Caco-2 (cell line): ENCODE measurements at regions not wholly inside any gene's neighbourhood (a gene's known extent, or its start where the extent isn't known, plus 50 kb on each side); places are given as distances from the start of the nearest gene placed in this dataset.

Experiments
- BruUV-seq: library from RNA; stranded (reverse); fragments of 400-500 nt; replicated peaks from 2 replicates; lab custom pipeline; 2021; lab: Mats Ljungman, UMichigan
- CTCF ChIA-PET: fragments of 300-600 bp; sonication (Branson Sonifier 250); formaldehyde crosslinking; loops from one replicate; lab custom pipeline; 2022; ENCODE audit warnings: antibody characterized with exemption; lab: Charles Lee
- POLR2A ChIA-PET: fragments of 300-600 bp; sonication (Branson Sonifier 250); formaldehyde crosslinking; loops from one replicate; lab custom pipeline; 2022; ENCODE audit warnings: antibody characterized with exemption; lab: Charles Lee
- DNase-seq, 2 experiments: peaks; one replicate each; pipeline versions ENCODE4 v3.0.0 to v3.0.0-alpha.2; 2020 to 2022
- H3K27me3 ChIP-seq: replicated peaks from 2 replicates; pipeline ENCODE4 v1.6.0; 2011; ENCODE audit warnings: low read length; ENCODE audit not compliant: control insufficient read depth, insufficient read depth
- H3K36me3 ChIP-seq: 2 replicates; pipeline ENCODE4 v1.5.1; 2011; ENCODE audit warnings: low read length; ENCODE audit not compliant: control insufficient read depth, insufficient read depth
- H3K4me1 ChIP-seq: fragments of 250-450 bp; sonication (Bioruptor Pico); 2 replicates; pipeline ENCODE4 v1.5.1; 2020; ENCODE audit warnings: mild to moderate bottlenecking
- H3K4me3 ChIP-seq: 2 replicates; pipeline ENCODE4 v1.5.1; 2011; ENCODE audit warnings: low read depth, mild to moderate bottlenecking, control low read depth, low read length
- H3K9me3 ChIP-seq: fragments of 250-450 bp; sonication (Bioruptor Pico); 2 replicates; pipeline ENCODE4 v1.5.1; 2020; ENCODE audit warnings: mild to moderate bottlenecking, moderate library complexity
- H3K27ac Mint-ChIP-seq: one replicate; pipeline ENCODE4 v1.8.0; 2022; ENCODE audit warnings: mixed read lengths; ENCODE audit not compliant: unreplicated experiment
- H3K27me3 Mint-ChIP-seq: one replicate; pipeline ENCODE4 v1.8.0; 2022; ENCODE audit warnings: mixed read lengths; ENCODE audit not compliant: insufficient read depth, unreplicated experiment
- H3K36me3 Mint-ChIP-seq: one replicate; pipeline ENCODE4 v1.8.0; 2022; ENCODE audit warnings: mild to moderate bottlenecking, mixed read lengths; ENCODE audit not compliant: insufficient read depth, unreplicated experiment
- H3K4me1 Mint-ChIP-seq: one replicate; pipeline ENCODE4 v1.8.0; 2022; ENCODE audit warnings: low read depth, mixed read lengths; ENCODE audit not compliant: unreplicated experiment
- H3K4me3 Mint-ChIP-seq: one replicate; pipeline ENCODE4 v1.8.0; 2022; ENCODE audit warnings: mild to moderate bottlenecking, moderate library complexity, mixed read lengths; ENCODE audit not compliant: unreplicated experiment
- H3K9me3 Mint-ChIP-seq: one replicate; pipeline ENCODE4 v1.8.0; 2022; ENCODE audit warnings: mixed read lengths; ENCODE audit not compliant: unreplicated experiment
- intact Hi-C: fragments of 100-400 bp; cut with micrococcal nuclease; formaldehyde crosslinking; loops from one replicate; pipeline ENCODE4 v1.10.0; 2022; ENCODE audit not compliant: unreplicated experiment
- TF ChIP-seq, protein P1 (sequence below), 2 experiments: fragments of 200-600 bp in 1 of 2; IDR thresholded peaks; 1 replicate in 1 of 2; 2 replicates in 1 of 2; pipeline versions ENCODE4 v1.5.1 to v1.8.0; 2011 to 2022; ENCODE audit warnings: antibody characterized with exemption in 1 of 2, control low read depth in 1 of 2, inconsistent platforms in 1 of 2, low read depth in 1 of 2, low read length in 1 of 2, mild to moderate bottlenecking in 1 of 2, moderate library complexity in 1 of 2; ENCODE audit not compliant: insufficient read depth in 1 of 2, severe bottlenecking in 1 of 2, unreplicated experiment in 1 of 2

DNA sequence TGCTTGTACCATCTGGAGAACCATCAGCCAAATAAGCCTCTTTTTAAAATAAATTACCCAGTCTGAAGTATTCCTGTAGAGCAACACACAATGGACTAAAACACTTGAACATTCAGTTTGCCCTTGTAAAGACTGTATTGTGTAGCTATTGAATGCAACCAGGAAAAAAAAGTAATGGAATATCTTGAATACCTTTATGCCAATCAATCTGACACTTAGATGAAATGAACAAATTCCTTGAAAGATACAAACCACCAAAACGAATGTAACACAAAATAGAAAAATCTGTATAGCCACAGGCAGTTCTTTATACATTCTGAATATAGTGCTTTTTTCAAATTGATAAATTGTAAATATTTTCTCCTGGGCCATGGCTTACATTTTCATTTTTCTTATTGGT, 63.3 kb upstream of the KCNJ16 start:
- Mint-ChIP-seq H3K9me3 (no peaks in the 10 kb centered on the region), H3K4me3 (no peak overlapping the region), H3K36me3 (no peaks in the 10 kb centered on the region), H3K27me3 (no peaks in the 10 kb centered on the region), H3K27ac (no peak overlapping the region), H3K4me1 (no peaks in the 10 kb centered on the region)
- no peaks in the 10 kb centered on the region for H3K27me3 ChIP-seq
- no peaks in the 10 kb centered on the region for H3K9me3 ChIP-seq
- H3K4me1 ChIP-seq: no peaks in the 10 kb centered on the region
- H3K4me3 ChIP-seq: no peak overlapping the region
- no TSS peak for BruUV-seq
- no peaks in the 10 kb centered on the region for H3K36me3 ChIP-seq
- intact Hi-C loops: no loop called here
- TF ChIP-seq, protein P1, sequence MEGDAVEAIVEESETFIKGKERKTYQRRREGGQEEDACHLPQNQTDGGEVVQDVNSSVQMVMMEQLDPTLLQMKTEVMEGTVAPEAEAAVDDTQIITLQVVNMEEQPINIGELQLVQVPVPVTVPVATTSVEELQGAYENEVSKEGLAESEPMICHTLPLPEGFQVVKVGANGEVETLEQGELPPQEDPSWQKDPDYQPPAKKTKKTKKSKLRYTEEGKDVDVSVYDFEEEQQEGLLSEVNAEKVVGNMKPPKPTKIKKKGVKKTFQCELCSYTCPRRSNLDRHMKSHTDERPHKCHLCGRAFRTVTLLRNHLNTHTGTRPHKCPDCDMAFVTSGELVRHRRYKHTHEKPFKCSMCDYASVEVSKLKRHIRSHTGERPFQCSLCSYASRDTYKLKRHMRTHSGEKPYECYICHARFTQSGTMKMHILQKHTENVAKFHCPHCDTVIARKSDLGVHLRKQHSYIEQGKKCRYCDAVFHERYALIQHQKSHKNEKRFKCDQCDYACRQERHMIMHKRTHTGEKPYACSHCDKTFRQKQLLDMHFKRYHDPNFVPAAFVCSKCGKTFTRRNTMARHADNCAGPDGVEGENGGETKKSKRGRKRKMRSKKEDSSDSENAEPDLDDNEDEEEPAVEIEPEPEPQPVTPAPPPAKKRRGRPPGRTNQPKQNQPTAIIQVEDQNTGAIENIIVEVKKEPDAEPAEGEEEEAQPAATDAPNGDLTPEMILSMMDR (IDR thresholded peaks at IDR 0.05; ENCODE audit: insufficient read depth in 1 of 2, low read depth in 1 of 2, low read length in 1 of 2, severe bottlenecking in 1 of 2, unreplicated experiment in 1 of 2): no peak
- CTCF ChIA-PET: no interaction called here
- no peak for DNase-seq
- POLR2A ChIA-PET: no interaction called here

GRCh38 chr17:70013911-70014310, 61.1 kb upstream of the KCNJ16 start:
- no peaks in the 10 kb centered on the region for H3K9me3 ChIP-seq
- Mint-ChIP-seq H3K27ac (no peak overlapping the region), H3K27me3 (no peaks in the 10 kb centered on the region), H3K4me3 (no peak overlapping the region), H3K36me3 (no peaks in the 10 kb centered on the region), H3K4me1 (no peaks in the 10 kb centered on the region), H3K9me3 (no peaks in the 10 kb centered on the region)
- no peak overlapping the region for H3K4me3 ChIP-seq
- no TSS peak for BruUV-seq
- intact Hi-C loops: no loop called here
- DNase-seq: no peak
- TF ChIP-seq, protein P1 (IDR thresholded peaks at IDR 0.05; ENCODE audit: insufficient read depth in 1 of 2, low read depth in 1 of 2, low read length in 1 of 2, severe bottlenecking in 1 of 2, unreplicated experiment in 1 of 2): no peak
- H3K27me3 ChIP-seq: no peaks in the 10 kb centered on the region
- no peaks in the 10 kb centered on the region for H3K4me1 ChIP-seq
- ChIA-PET POLR2A (no interaction called here), CTCF (no interaction called here)
- no peaks in the 10 kb centered on the region for H3K36me3 ChIP-seq

GRCh38 chr17:70017112-70017511, 57.9 kb upstream of the KCNJ16 start:
- Histone ChIP-seq H3K4me1 (peaks cover 8% of the 10 kb centered on the region), H3K27me3 (no peaks in the 10 kb centered on the region), H3K36me3 (no peaks in the 10 kb centered on the region), H3K4me3 (no peak overlapping the region), H3K9me3 (no peaks in the 10 kb centered on the region)
- POLR2A ChIA-PET: no interaction called here
- Mint-ChIP-seq H3K9me3 (no peaks in the 10 kb centered on the region), H3K4me1 (peaks cover 6% of the 10 kb centered on the region), H3K27ac (no peak overlapping the region), H3K36me3 (no peaks in the 10 kb centered on the region), H3K4me3 (no peak overlapping the region), H3K27me3 (no peaks in the 10 kb centered on the region)
- CTCF ChIA-PET: no interaction called here
- no peak for DNase-seq
- BruUV-seq: no TSS peak
- intact Hi-C loops: no loop called here
- TF ChIP-seq, protein P1 (IDR thresholded peaks at IDR 0.05; ENCODE audit: insufficient read depth in 1 of 2, low read depth in 1 of 2, low read length in 1 of 2, severe bottlenecking in 1 of 2, unreplicated experiment in 1 of 2): no peak
